WI38 (cell line): ENCODE measurements at regions not wholly inside any gene's neighbourhood (a gene's known extent, or its start where the extent isn't known, plus 50 kb on each side); places are given as distances from the start of the nearest gene placed in this dataset.

Experiments used
- H3K4me3 ChIP-seq: 2 replicates; pipeline ENCODE4 v1.5.1; 2011; ENCODE audit warnings: low read depth, mild to moderate bottlenecking, control low read depth, low read length
- TF ChIP-seq, protein P1 (sequence below): IDR thresholded peaks from 2 replicates; pipeline ENCODE4 v1.5.1; 2012; ENCODE audit warnings: low read depth, mild to moderate bottlenecking, control low read depth, low read length

GRCh38 chr18:40197711-40198110 is 1757.3 kb upstream of the PIK3C3 start:
- TF ChIP-seq, protein P1, sequence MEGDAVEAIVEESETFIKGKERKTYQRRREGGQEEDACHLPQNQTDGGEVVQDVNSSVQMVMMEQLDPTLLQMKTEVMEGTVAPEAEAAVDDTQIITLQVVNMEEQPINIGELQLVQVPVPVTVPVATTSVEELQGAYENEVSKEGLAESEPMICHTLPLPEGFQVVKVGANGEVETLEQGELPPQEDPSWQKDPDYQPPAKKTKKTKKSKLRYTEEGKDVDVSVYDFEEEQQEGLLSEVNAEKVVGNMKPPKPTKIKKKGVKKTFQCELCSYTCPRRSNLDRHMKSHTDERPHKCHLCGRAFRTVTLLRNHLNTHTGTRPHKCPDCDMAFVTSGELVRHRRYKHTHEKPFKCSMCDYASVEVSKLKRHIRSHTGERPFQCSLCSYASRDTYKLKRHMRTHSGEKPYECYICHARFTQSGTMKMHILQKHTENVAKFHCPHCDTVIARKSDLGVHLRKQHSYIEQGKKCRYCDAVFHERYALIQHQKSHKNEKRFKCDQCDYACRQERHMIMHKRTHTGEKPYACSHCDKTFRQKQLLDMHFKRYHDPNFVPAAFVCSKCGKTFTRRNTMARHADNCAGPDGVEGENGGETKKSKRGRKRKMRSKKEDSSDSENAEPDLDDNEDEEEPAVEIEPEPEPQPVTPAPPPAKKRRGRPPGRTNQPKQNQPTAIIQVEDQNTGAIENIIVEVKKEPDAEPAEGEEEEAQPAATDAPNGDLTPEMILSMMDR, result no peak
- H3K4me3 ChIP-seq, result no peak overlapping the region

GRCh38 chr18:40186677-40187076 is 1768.4 kb upstream of the PIK3C3 start:
- no peak overlapping the region for H3K4me3 ChIP-seq
- TF ChIP-seq, protein P1, result no peak

GRCh38 chr18:40179729-40180461 is 1775.1 kb upstream of the PIK3C3 start:
- H3K4me3 ChIP-seq, result no peak overlapping the region
- TF ChIP-seq, protein P1, result no peak

DNA sequence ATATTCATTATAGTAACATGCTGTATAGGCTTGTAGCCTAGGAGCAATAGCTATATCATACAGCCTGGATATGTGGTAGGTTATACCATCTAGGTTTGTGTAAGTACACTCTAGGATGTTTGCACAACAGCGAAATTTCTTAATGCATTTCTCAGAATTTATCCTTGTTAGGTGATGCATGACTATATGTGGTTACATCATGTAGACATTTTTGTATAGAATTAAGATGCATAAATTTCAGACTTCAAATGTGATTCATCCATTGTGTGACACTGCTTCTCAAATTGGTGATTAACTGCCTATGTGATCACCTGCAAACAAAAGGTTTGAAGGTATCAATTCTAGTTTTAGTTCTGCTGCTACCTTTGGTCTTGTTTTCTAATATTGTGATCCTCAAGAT is 1787.0 kb upstream of the PIK3C3 start:
- H3K4me3 ChIP-seq, result no peak overlapping the region
- TF ChIP-seq, protein P1, result no peak

DNA sequence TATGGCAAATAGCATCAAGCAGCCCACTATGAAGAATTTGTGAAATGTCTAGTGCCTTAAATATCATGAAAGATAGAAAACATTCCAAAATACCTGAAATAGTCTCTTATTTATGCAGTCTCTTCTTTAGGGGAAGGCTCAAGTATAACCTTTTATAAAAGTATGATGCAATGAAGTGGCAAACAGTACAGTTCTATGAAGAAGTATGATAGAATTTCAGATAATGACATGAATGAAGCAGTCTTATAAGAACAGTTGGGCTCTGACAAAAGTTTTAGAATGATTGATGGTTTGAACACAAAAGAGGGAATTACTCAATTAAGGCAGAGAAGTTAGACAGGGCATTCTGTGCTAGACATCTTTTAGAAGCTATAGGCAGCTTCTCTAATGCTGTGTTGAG is 1791.8 kb upstream of the PIK3C3 start:
- H3K4me3 ChIP-seq, result no peak overlapping the region
- TF ChIP-seq, protein P1, result no peak

- TF ChIP-seq, protein P1, result no peak
- H3K4me3 ChIP-seq, result no peak overlapping the region
Observed at GRCh38 chr18:40160361-40160760, 1794.7 kb upstream of the PIK3C3 start.

- H3K4me3 ChIP-seq, result peak overlapping the region; percentile 14; the same call in 1 of the 2 replicates
- TF ChIP-seq, protein P1, result no peak; the same call in 1 of the 2 replicates
Observed at GRCh38 chr18:40159141-40160017, 1795.7 kb upstream of the PIK3C3 start.
